ENCODE measurements at regions not wholly inside any gene's neighbourhood (a gene's known extent, or its start where the extent isn't known, plus 50 kb on each side); places are given as distances from the start of the nearest gene placed in this dataset.

- no peaks in the 10 kb centered on the region for H3K79me2 ChIP-seq (ENCODE audit: low read length)
- no peaks in the 10 kb centered on the region for H3K36me3 ChIP-seq (ENCODE audit: low read depth, low read length)
- ChIA-PET POLR2A (ENCODE audit: unreplicated experiment) (no interaction called here), CTCF (no interaction called here)
- peaks cover 7% of the 10 kb centered on the region; the same call in 1 of the 2 replicates for H3K27me3 ChIP-seq (ENCODE audit: low read length)
- no peaks in the 10 kb centered on the region for H3K9me2 ChIP-seq (replicated peaks; ENCODE audit: low read length)
- H3K9ac ChIP-seq (ENCODE audit: low read length): no peak overlapping the region
- ATAC-seq (no peak), DNase-seq (no peak)
- H3K4me2 ChIP-seq (ENCODE audit: low read length): no peak overlapping the region
- no peaks in the 10 kb centered on the region for H3F3A ChIP-seq (ENCODE audit: low read length, unreplicated experiment)
- no peak overlapping the region for H3K27ac ChIP-seq (ENCODE audit: low read length)
- intact Hi-C loops (cut with micrococcal nuclease): no loop called here
- H3K9me3 ChIP-seq (ENCODE audit: low read length): no peaks in the 10 kb centered on the region
- BruUV-seq (replicated peaks): no TSS peak
- no peak overlapping the region for H3K4me3 ChIP-seq (ENCODE audit: low read length)
- no peak overlapping the region for H2AFZ ChIP-seq (ENCODE audit: low read length)
- peaks cover 13% of the 10 kb centered on the region for H3K4me1 ChIP-seq (ENCODE audit: insufficient read depth, low read length)
- no peaks in the 10 kb centered on the region for H4K20me1 ChIP-seq (ENCODE audit: low read length)
- TF ChIP-seq EZH2 (IDR thresholded peaks at IDR 0.05; ENCODE audit: low read length, unreplicated experiment) (no peak), EZH2phosphoT487 (IDR thresholded peaks at IDR 0.05; ENCODE audit: borderline replicate concordance, low read length) (no peak), CTCF (conservative IDR thresholded peaks at IDR 0.05; ENCODE audit: low read depth, low read length) (no peak)
Observed at GRCh38 chr4:22932326-22932725, 239.6 kb downstream of the GBA3 start.

GRCh38 chr4:22922426-22922825, 229.7 kb downstream of the GBA3 start:
- no peak overlapping the region for H3K9ac ChIP-seq (ENCODE audit: low read length)
- H3K79me2 ChIP-seq (ENCODE audit: low read length): no peaks in the 10 kb centered on the region
- intact Hi-C loops (cut with micrococcal nuclease): no loop called here
- H3K4me2 ChIP-seq (ENCODE audit: low read length): no peak overlapping the region
- no peaks in the 10 kb centered on the region for H3K4me1 ChIP-seq (ENCODE audit: insufficient read depth, low read length)
- no TSS peak for BruUV-seq (replicated peaks)
- H3K9me3 ChIP-seq (ENCODE audit: low read length): no peaks in the 10 kb centered on the region
- ChIA-PET POLR2A (ENCODE audit: unreplicated experiment) (no interaction called here), CTCF (no interaction called here)
- H3K27ac ChIP-seq (ENCODE audit: low read length): no peak overlapping the region
- no peaks in the 10 kb centered on the region for H3K36me3 ChIP-seq (ENCODE audit: low read depth, low read length)
- H4K20me1 ChIP-seq (ENCODE audit: low read length): no peaks in the 10 kb centered on the region
- H3K9me2 ChIP-seq (replicated peaks; ENCODE audit: low read length): no peaks in the 10 kb centered on the region
- H2AFZ ChIP-seq (ENCODE audit: low read length): no peak overlapping the region
- no peak for TF ChIP-seq EZH2 (IDR thresholded peaks at IDR 0.05; ENCODE audit: low read length, unreplicated experiment)
- TF ChIP-seq EZH2phosphoT487 (IDR thresholded peaks at IDR 0.05; ENCODE audit: borderline replicate concordance, low read length): no peak
- TF ChIP-seq CTCF (conservative IDR thresholded peaks at IDR 0.05; ENCODE audit: low read depth, low read length): no peak
- H3K4me3 ChIP-seq (ENCODE audit: low read length): no peak overlapping the region
- no peaks in the 10 kb centered on the region for H3F3A ChIP-seq (ENCODE audit: low read length, unreplicated experiment)
- DNase-seq: no peak
- peaks cover 6% of the 10 kb centered on the region; the same call in 1 of the 2 replicates for H3K27me3 ChIP-seq (ENCODE audit: low read length)
- ATAC-seq: no peak

GRCh38 chr4:22921936-22922335, 229.2 kb downstream of the GBA3 start:
- H3K9me2 ChIP-seq (replicated peaks; ENCODE audit: low read length): no peaks in the 10 kb centered on the region

More at GRCh38 chr4:22921936-22922335, 229.2 kb downstream of the GBA3 start:
- no peaks in the 10 kb centered on the region for H3K79me2 ChIP-seq (ENCODE audit: low read length)
- no peak overlapping the region for H3K27ac ChIP-seq (ENCODE audit: low read length)
- intact Hi-C loops (cut with micrococcal nuclease): no loop called here
- H3K9me3 ChIP-seq (ENCODE audit: low read length): no peaks in the 10 kb centered on the region
- ATAC-seq: no peak
- no peak overlapping the region for H3K9ac ChIP-seq (ENCODE audit: low read length)
- DNase-seq: no peak
- H3K4me1 ChIP-seq (ENCODE audit: insufficient read depth, low read length): no peaks in the 10 kb centered on the region
- no peak overlapping the region for H3K4me2 ChIP-seq (ENCODE audit: low read length)
- no peaks in the 10 kb centered on the region for H4K20me1 ChIP-seq (ENCODE audit: low read length)
- no peak for TF ChIP-seq EZH2phosphoT487 (IDR thresholded peaks at IDR 0.05; ENCODE audit: borderline replicate concordance, low read length)
- no peak for TF ChIP-seq CTCF (conservative IDR thresholded peaks at IDR 0.05; ENCODE audit: low read depth, low read length)
- TF ChIP-seq EZH2 (IDR thresholded peaks at IDR 0.05; ENCODE audit: low read length, unreplicated experiment): no peak
- no TSS peak for BruUV-seq (replicated peaks)
- no peaks in the 10 kb centered on the region for H3K36me3 ChIP-seq (ENCODE audit: low read depth, low read length)
- no peak overlapping the region for H3K4me3 ChIP-seq (ENCODE audit: low read length)
- no peaks in the 10 kb centered on the region for H3F3A ChIP-seq (ENCODE audit: low read length, unreplicated experiment)
- H2AFZ ChIP-seq (ENCODE audit: low read length): no peak overlapping the region
- CTCF ChIA-PET: no interaction called here
- POLR2A ChIA-PET (ENCODE audit: unreplicated experiment): no interaction called here
- peaks cover 6% of the 10 kb centered on the region; the same call in 1 of the 2 replicates for H3K27me3 ChIP-seq (ENCODE audit: low read length)

Data from PC-3 (cell line).